ENCODE measurements at regions not wholly inside any gene's neighbourhood (a gene's known extent, or its start where the extent isn't known, plus 50 kb on each side); places are given as distances from the start of the nearest gene placed in this dataset.
"Not testable (repeated sequence)": the region's sequence is repeated elsewhere in the genome, so short reads cannot be mapped to it uniquely, and the experiment has no call there.

DNA sequence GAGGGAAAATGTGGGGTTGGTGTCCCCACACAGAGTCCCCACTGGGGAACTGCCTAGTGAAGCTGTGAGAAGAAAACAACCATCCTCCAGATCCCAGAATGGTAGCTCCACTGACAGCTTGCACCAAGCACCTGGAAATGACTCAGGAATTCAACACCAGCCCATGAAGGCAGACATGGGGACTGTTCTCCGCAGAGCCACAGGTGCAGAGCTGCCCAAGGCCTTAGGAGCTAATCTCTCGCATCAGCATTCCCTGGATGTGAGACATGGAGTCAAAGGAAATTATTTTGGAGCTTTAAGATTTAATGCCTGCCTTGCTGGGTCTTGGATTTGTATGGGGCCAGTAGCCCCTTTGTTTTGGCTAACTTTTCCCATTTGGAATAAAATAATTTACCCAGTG lies 367.9 kb downstream of the FAM133A start:
- no peak for DNase-seq

DNA sequence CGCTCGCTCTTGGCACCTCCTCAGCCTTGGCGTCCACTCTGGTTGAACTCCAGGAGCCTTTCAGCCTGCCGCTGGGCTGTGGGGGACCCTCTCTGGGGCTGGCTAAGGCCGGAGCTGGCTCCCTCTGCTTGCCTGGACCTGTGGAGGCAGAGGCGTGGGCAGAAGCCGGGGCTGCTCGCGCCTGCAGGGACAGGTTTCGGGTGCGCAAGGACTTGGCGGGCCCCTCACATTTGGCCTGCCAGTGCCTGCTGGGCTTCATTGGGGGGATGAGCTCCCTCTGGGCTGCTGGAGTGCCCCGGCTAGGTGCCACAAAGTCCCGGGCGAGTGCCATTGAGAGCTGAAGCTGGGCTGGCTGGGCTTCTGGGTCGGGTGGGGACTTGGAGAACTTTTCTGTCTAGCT lies 371.7 kb downstream of the FAM133A start:
- DNase-seq: no peak

DNA sequence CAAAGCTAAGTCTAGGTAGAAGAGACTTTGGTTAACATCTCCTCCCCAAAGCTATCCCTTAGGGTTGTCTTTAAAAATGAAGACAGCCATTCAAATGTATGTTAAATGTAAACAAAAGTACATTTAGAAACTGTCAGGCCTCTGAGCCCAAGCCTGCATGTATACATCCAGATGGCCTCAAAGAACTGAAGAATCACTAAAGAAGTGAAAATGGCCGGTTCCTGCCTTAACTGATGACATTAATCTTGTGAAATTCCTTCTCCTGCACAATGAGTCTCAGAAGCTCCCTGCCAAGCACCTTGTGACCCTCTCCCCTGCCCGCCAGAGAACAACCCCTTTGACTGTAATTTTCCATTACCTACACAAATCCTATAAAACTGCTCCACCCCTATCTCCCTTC lies 377.9 kb downstream of the FAM133A start:
- DNase-seq: no peak

DNA sequence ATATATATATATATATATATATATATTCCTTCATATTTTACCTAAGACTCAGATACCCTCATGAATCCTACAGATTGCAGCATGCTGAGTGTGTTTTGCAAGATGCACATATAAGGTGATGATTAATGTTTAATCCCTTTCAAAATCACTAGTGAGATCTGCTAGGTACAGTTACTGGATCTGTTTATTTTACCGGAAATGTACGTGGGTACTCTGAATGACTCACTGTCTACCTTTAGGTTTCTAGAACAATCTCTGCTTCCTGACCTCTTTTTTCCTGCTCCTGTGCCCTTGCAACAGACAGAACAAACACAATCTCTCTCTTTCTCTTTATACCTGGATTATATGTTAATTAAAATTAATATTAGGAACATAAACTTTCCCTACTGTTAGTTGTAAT lies 379.6 kb downstream of the FAM133A start:
- peak; percentile 0 for DNase-seq

DNA sequence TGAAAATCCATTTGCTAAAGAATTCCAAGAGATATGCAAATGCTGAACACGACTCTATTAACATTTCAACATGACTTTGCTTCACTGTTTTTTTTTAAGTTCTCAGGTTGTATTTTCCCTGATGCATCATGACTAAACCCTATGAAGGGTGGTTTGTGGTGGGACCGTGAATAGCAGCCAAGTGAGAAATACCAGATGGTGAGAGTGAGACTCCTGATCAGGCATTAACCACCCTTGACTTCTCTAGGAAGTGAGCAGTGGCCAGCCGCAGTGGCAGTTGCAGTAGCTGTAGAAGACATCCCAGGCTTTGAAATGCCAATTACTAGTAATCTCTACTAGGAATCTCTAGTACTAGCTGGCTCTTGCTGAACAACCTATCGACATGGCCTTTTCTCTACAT lies 383.4 kb downstream of the FAM133A start:
- no peak for DNase-seq

DNA sequence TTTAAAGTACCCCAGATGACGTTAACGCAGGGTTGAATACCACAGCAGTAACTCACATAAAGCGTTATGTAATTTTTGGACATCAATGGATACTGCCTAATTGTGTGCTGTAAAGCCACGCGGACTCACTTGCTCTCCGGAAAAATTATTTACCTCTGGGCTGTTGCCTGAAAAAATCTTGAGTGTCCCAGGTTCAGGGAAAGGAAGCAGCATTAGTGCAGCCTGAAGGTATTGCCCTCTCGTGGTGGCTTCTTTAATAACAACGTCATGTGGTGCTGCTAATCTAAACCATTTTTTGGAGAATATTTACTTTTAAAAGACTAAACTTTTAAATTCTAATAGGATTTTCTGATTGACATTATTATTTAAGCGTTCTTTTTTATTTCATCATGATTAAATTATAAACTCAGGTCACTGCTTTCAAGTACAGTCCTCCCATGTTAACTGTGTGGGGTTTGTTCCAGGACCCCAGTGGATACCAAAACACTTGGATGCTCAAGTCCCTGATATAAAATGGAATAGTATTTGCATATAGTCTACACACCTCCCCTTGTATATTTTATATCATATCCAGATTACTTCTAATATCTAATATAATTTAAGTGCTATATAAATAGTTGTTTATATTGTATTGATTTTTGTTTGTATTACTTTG lies 384.8 kb downstream of the FAM133A start:
- no peak for DNase-seq

DNA sequence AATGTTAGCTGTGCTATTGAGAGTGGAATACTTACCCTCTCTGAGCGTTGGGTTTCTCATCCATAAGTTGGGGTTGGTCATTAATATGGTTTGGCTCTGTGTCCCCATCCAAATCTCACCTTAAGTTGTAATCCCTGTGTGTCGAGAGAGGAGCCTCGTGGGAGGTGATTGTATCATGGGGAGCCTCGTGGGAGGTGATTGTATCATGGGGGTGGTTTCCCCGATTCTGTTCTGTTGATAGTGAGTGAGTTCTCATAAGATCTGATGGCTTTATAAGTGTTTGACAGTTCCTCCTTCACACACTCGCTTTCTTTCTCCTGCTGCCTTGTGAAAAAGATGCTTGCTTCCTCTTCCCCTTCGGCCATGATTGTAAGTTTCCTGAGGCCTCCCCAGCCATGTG lies 391.1 kb downstream of the FAM133A start:
- DNase-seq: no peak

DNA sequence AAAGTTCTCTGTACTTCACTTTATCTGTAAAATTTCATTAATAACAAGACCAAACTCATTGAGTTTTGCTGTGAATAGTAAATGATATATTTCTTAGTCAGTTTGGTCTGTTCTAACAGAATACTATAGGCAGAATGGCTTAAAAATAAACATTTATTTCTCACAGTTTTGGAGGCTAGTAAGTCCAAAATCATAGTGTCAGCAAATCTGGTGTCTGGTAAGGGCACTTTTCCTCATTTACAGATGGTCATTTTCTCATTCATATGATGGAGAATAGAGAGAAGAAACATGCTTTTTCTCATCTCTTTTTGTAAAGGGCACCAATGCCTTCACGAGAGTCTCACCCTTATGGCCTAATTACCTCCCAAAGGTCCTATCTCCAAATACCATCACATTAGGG lies 415.1 kb downstream of the FAM133A start:
- DNase-seq: no peak

DNA sequence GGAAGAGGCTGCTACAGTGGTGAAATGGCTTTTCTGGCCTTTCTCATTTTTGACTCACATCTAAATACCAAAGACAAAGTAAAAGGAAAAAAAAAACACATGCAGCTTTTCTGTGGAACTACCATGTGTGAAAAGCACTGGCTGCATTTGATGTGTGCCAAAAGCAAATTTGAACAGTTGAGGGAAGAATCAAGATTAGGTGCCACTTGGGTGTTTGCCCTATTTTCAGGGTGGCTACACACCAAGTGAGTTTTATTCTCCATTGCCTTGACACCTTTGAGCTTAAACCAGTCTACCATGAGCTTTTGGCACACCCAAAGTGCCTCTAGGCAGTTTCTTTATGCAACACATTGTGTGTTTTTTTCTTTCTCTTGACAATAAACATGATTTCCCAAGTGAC lies 423.9 kb downstream of the FAM133A start:
- no peak for DNase-seq

DNA sequence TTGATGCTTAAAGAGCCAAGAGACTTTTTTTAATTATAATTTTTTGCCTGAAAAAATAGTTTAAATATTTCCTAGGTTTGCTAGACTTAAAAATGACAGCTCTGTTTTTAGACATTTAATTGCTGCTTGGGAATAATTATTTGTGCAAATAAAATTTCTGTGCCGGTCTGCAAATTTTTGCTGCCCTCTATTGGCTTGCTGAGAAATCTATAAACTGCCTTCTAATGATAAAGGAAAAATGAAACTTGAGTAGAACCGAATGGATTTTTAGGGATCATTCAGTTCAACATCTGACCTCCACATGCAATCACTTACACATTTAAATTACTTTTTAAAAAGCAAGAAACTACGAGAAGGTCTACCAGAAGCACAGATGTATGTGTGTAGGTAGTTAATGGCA lies 434.0 kb downstream of the FAM133A start:
- no peak for DNase-seq

DNA sequence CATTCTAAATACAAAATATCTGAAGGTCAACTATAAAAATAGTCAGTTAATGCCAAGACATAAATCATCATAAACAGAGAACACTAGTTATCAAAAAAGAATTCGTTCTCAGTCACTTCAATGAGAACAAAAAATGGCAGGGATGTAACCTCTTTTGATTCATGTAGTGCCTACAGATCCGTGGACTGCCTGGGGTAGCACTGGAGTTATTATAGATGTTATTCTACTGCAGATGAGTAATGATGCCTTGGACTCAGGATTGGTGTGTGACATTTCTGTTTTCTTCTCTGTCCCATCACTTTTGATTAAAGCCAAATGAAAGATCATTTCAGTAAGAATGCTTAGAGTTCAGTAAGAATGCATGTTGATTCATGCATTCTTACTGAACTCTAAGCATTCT lies 440.4 kb downstream of the FAM133A start:
- DNase-seq: no peak

DNA sequence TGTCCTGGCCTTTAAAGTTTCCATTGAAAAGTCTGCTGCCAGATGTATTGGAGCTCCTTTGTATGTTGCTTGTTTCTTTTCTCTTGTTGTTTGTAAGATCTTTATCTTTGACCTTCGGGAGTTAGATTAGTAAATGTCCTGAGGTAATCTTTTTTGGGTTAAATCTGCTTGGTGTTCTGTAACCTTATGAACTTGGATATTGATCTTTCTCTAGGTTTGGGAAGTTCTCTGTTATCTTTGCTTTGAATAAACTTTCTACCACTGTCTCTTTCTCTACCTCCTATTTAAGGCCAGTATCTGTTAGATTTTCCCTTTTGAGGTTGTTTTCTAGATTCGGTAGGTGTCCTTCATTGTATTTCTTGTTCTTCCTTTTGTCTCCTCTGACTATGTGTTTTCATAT lies 447.8 kb downstream of the FAM133A start:
- no peak for DNase-seq

DNA sequence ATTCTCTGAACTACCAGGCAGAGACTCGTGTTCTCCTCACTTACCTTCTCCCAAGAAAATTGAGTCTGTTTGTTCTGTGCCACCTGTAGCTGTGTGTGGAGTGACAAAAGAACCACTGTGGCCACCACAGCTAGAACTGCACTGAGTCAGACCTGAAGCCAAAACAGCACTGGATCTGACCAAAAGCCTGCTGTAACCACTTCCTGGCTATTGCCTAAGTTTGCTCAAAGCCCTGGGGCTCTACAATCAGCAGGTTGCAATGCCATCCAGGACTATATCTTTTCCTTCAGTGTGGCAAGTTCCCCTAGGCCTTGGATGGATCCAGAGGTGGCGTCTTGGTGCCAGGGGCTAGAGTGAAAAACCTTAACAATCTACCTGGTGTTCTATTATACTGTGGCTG lies 449.1 kb downstream of the FAM133A start:
- no peak for DNase-seq

DNA sequence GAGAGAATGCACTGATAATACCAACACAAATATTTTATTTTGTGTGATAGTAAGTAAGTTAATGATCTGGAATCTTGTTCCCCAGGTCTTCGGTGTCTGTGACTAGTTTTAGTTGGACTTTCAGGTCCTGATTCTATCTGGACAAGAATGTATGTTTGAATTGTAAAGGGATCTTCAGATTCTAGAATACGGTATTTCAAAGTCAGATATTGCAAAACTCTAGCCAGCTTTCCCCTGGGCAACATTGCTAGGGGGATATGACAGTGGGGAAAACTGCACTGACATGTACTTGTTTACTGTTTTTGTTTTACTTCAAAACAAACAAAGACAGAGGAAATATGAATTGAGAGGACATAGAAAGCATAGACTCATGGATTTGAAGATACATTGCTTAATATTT lies 489.0 kb downstream of the FAM133A start:
- DNase-seq: no peak

DNA sequence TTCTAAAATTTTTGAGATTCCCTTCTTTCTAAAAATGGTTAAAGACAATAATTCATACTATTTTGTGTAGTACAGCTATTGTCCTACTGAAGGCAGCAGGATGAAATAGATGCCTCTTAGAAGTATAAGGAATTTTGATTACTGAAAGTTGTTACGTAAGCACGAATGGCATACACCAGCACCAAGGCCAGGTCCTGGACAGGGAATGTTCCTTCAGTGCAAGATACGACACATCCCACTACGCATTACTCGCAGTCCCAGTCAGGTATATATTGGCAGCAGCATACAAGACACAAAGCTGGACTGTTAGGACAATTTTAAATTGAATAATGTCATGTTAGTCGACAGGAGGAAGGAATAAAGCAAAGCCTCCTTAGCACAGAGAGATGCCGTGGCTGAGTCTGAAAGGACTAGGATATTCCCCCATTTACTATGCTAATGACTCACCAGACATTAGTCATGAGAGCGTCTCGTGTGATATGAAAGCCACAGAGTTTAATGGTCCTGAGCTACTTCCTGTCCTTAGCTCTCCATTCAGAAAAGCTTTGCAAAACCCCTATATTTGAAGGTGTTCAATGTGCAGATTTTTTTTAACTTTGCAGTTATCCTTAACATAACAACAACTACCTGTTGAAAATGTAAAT lies 504.3 kb downstream of the FAM133A start:
- DNase-seq: no peak

DNA sequence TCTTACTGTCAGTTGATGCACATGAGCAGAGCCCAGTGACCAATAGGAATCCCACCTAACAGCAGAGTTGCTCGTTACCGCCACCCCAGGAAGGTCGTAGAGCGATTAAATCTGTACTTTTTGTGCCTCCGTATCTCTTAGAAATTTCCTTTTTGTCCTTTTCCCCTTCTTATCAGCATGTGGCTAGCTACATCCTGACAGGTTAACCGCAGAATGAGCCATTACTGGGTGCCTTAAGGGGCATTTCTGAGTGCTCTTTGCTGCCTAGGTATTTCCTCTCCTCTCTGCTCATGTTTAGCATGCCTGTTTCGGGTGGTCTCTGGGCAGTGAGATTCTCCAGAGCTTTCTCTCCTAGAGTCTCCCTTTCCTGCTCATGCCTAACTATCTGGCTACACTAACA lies 530.5 kb downstream of the FAM133A start:
- DNase-seq: no peak

DNA sequence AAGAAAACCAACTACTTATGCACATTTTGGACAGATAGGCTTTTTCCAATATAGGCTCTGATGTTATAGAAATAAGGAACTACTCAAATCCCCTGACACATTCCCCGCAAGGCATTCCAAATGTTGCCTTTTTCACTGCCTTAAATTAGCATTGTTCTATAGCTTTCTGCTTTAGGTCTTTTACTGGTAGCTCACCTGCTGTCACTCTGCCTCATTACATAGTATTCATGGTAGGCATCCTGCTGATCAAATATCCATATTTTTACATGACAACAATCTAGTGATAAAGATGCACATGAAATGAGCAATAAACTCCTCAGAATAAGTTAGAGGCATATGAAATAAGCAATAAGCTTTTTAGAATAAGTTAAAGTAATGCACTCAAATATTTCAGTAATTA lies 542.7 kb downstream of the FAM133A start:
- DNase-seq: no peak

DNA sequence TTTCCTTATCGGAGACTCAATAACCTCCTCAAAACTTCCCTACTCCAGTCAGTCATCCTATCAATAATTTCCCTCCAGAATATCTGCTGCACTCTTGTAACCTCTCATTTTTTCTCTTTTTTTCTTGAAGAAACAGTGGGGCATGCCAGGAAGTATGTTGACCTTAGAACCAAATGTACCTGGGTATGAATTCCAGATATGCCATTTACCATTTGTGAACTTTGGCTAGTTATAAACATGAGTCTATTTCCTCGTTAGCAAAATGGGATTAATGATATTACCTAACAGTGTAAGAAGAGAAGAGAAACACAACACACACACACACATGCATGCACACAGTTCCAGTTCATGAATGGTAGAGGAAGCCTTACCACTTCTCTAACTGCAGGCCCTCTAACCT lies 578.2 kb downstream of the FAM133A start:
- no peak for DNase-seq

DNA sequence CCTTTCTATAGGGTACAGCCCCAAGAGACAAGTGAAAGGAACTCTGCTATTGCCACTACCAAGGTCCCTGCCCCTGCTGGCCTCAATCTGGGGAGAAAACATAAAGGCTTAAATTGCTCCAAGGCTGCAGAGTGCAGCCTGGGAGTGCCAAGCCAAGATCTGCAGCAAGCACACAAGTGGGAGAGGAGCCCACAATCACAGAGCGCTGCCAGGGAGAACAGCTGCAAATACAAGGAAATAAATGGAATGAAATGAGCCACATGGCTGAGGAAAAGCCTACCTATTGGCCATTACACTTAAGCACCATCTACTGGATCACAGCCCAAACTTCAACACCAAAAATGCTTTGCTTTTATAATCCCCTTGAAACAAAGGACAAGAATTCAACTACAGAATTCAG lies 582.4 kb downstream of the FAM133A start:
- DNase-seq: no peak

DNA sequence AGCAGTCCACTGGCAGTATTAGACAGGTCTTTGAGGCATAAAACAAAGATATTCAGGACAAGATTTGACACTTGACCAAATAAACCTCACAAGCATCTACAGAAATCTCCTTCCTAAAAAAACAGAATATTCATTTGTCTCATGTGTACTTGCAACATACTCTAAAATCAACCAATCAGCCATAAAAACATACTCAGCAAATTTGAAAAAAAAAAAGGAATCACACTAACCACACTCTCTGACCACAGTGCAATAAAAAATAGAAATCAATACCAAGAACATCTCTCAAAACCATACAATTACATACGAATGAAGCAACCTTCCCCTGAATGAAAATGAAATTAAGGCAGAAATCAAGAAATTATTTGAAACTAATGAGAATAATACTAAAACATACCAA lies 591.3 kb downstream of the FAM133A start:
- no peak for DNase-seq

DNA sequence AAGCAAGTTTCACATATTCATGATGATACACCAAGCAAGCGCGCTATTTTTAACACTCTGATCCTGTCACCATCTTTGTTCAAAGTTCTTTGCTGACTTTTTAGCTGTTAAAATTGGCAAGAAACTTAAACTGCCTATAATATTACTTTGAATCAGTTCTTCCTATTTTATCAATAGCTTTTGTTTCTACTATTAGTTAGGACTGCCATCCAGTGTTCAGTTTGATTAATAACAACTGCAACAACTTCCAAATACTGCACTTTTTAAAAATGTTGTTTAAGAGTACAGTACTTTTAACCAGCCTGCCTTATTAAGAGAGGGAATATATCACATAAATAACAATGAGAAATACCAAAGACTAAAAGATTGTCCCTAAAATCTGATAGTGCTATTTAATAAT lies 614.3 kb downstream of the FAM133A start:
- no peak for DNase-seq

DNA sequence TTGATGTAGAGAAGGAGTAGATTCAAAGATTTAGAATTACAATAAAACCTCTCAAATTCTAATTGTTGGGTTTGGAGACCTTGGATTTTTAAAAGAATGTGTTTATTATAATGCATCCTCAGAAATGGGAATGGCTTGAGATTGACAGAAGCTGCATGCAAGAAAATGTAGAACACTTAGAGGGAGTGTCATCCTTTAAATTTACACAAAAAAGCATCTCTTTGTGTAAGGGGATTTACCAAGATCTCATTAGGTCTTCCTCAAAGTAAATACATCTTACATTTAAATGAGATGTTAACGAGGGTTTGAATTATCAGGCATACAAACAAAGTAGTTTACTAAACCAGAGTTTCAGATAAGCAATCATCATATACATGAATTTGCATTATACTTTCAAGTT lies 615.0 kb downstream of the FAM133A start:
- DNase-seq: no peak

DNA sequence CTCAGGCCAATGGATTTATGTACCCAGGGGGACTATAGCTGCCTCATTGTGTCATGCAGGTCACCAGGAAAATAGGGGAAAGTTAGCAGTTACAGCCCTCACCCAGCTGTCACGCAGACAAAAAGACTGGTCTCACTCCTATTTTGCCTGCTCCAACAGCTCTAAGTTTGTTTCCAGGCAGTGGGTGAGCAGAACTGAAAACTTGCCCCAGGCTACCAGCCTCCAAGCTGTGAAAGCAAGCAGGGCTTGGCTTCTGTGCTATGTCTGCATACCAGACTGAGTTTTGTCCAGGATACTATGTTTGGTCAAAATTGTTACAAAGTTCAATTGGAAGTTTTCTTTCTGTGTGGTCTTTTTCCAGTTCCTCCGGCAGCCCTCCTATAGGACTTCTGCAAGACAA lies 628.4 kb downstream of the FAM133A start:
- DNase-seq: no peak

DNA sequence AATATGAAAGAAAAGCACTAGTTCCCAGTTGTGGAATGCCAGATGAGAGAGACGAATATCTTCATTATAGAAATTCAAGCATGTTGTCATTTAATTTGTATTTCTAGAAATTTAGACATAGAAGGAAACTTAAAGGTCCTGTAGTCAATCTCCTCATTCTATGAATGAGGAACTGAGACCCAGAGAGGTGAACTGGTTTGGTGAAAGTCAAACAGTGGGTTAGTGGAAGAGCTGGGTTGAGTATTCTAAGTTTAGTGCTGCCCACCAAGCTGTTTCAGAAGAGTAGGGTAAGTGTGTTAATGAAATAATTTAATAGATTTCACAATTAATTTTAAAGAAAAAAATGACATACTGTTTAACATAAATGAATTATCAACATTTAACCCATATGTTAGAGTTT lies 655.2 kb downstream of the FAM133A start:
- DNase-seq: no peak

DNA sequence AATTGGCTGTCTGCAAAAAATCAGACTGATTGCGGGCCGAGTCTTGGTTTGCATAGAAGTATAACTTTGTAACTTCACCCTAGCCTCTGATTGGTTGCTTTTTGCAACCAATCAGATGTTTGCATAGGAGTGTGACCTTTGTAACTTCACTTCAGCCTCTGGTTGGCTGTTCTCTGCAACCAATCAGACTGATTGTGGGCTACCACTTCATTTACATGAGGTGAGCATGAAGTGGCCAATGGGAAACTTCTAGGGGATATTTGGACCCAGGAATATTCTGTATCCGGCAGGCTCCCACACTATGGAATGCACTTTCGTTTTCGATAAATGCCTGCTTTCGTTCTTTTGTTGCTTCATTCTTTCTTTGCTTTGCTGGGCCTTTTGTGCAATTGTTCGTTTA lies 667.7 kb downstream of the FAM133A start:
- not testable (repeated sequence) for DNase-seq
